Upper lobe of right lung (tissue), 1 donor: ENCODE measurements at regions not wholly inside any gene's neighbourhood (a gene's known extent, or its start where the extent isn't known, plus 50 kb on each side); places are given as distances from the start of the nearest gene placed in this dataset.

Experiments
- ATAC-seq: fragments of 200-7000 bp; cut with Tn5 transposase; one replicate; pipeline ENCODE4 v1.9.1; 2020; ENCODE audit warnings: mild to moderate bottlenecking, moderate library complexity
- DNase-seq: peaks from one replicate; pipeline ENCODE4 v3.0.0-alpha.2; 2020
- H3K27ac ChIP-seq: fragments of 200-600 bp; one replicate; pipeline ENCODE4 v1.8.0; 2022
- H3K27me3 ChIP-seq: fragments of 200-600 bp; one replicate; pipeline ENCODE4 v1.8.0; 2022; ENCODE audit warnings: mild to moderate bottlenecking
- H3K36me3 ChIP-seq: fragments of 200-600 bp; one replicate; pipeline ENCODE4 v1.8.0; 2022
- H3K4me1 ChIP-seq: fragments of 200-600 bp; one replicate; pipeline ENCODE4 v1.8.0; 2022
- H3K4me3 ChIP-seq: fragments of 200-600 bp; one replicate; pipeline ENCODE4 v1.8.0; 2022; ENCODE audit warnings: mild to moderate bottlenecking
- H3K9me3 ChIP-seq: fragments of 200-600 bp; one replicate; pipeline ENCODE4 v1.8.0; 2022
- CTCF ChIP-seq: fragments of 200-600 bp; IDR thresholded peaks from one replicate; pipeline ENCODE4 v1.8.0; 2022; ENCODE audit warnings: antibody characterized with exemption
- intact Hi-C: fragments of 100-400 bp; cut with DNase I; formaldehyde crosslinking; loops from one replicate; pipeline ENCODE4 v1.11.0; 2022
- donor health status: DM: no; HTN: yes; CAD: no; lungs with severe emphysema.

- no peaks in the 10 kb centered on the region for H3K36me3 ChIP-seq
Observed at GRCh38 chr4:13859423-13859822, 231.9 kb upstream of the BOD1L1 start.

GRCh38 chr4:13860126-13860525 is 232.6 kb upstream of the BOD1L1 start:
- Histone ChIP-seq H3K4me3 (no peak overlapping the region), H3K36me3 (no peaks in the 10 kb centered on the region), H3K9me3 (no peaks in the 10 kb centered on the region), H3K27ac (no peak overlapping the region), H3K4me1 (no peaks in the 10 kb centered on the region), H3K27me3 (no peaks in the 10 kb centered on the region)
- intact Hi-C loops, result no loop called here
- no peak for TF ChIP-seq CTCF
- ATAC-seq (no peak), DNase-seq (no peak)

More at GRCh38 chr4:13859423-13859822, 231.9 kb upstream of the BOD1L1 start:
- H3K4me3 ChIP-seq, result no peak overlapping the region
- no peak overlapping the region for H3K27ac ChIP-seq
- ATAC-seq, result no peak
- no peak for TF ChIP-seq CTCF
- intact Hi-C loops, result no loop called here
- no peaks in the 10 kb centered on the region for H3K27me3 ChIP-seq
- no peaks in the 10 kb centered on the region for H3K9me3 ChIP-seq
- no peaks in the 10 kb centered on the region for H3K4me1 ChIP-seq
- DNase-seq, result no peak

GRCh38 chr4:13865871-13866669 is 238.5 kb upstream of the BOD1L1 start:
- DNase-seq, result no peak
- intact Hi-C loops, result no loop called here
- Histone ChIP-seq H3K4me1 (no peaks in the 10 kb centered on the region), H3K4me3 (no peak overlapping the region), H3K27me3 (no peaks in the 10 kb centered on the region), H3K27ac (no peak overlapping the region), H3K9me3 (no peaks in the 10 kb centered on the region), H3K36me3 (no peaks in the 10 kb centered on the region)
- no peak for TF ChIP-seq CTCF
- ATAC-seq, result no peak

- DNase-seq (no peak), ATAC-seq (no peak)
- Histone ChIP-seq H3K4me1 (no peaks in the 10 kb centered on the region), H3K27ac (no peak overlapping the region), H3K36me3 (no peaks in the 10 kb centered on the region), H3K4me3 (no peak overlapping the region), H3K9me3 (no peaks in the 10 kb centered on the region), H3K27me3 (no peaks in the 10 kb centered on the region)
- intact Hi-C loops, result no loop called here
- TF ChIP-seq CTCF, result no peak
Observed at GRCh38 chr4:13866881-13867280, 239.4 kb upstream of the BOD1L1 start.

- no peak overlapping the region for H3K4me3 ChIP-seq
- no peak overlapping the region for H3K27ac ChIP-seq
- ATAC-seq, result no peak
- intact Hi-C loops, result no loop called here
- no peaks in the 10 kb centered on the region for H3K9me3 ChIP-seq
- TF ChIP-seq CTCF, result no peak
- DNase-seq, result no peak
- no peaks in the 10 kb centered on the region for H3K27me3 ChIP-seq
- no peaks in the 10 kb centered on the region for H3K4me1 ChIP-seq
- no peaks in the 10 kb centered on the region for H3K36me3 ChIP-seq
Observed at GRCh38 chr4:13872155-13872554, 244.6 kb upstream of the BOD1L1 start.

- Histone ChIP-seq H3K4me3 (no peak overlapping the region), H3K4me1 (no peaks in the 10 kb centered on the region), H3K36me3 (no peaks in the 10 kb centered on the region), H3K27ac (no peak overlapping the region), H3K27me3 (no peaks in the 10 kb centered on the region), H3K9me3 (no peaks in the 10 kb centered on the region)
- ATAC-seq, result no peak
- intact Hi-C loops, result no loop called here
- TF ChIP-seq CTCF, result no peak
- DNase-seq, result no peak
Observed at GRCh38 chr4:13872955-13873354, 245.4 kb upstream of the BOD1L1 start.
